Endothelial cell (in vitro differentiated cells): ENCODE measurements at regions not wholly inside any gene's neighbourhood (a gene's known extent, or its start where the extent isn't known, plus 50 kb on each side); places are given as distances from the start of the nearest gene placed in this dataset.

Experiments
- DNase-seq: peaks from one replicate; pipeline ENCODE4 v3.0.0; 2021; ENCODE audit warnings: low spot score
- H3K27ac Mint-ChIP-seq: one replicate; pipeline ENCODE4 v1.8.0; 2021; ENCODE audit warnings: mixed read lengths, inconsistent platforms; ENCODE audit not compliant: unreplicated experiment
- H3K27me3 Mint-ChIP-seq: one replicate; pipeline ENCODE4 v1.8.0; 2021; ENCODE audit warnings: mild to moderate bottlenecking, moderate library complexity, mixed read lengths, inconsistent platforms; ENCODE audit not compliant: unreplicated experiment
- H3K36me3 Mint-ChIP-seq: one replicate; pipeline ENCODE4 v1.8.0; 2021; ENCODE audit warnings: mild to moderate bottlenecking, low read depth, mixed read lengths, inconsistent platforms; ENCODE audit not compliant: unreplicated experiment
- H3K4me1 Mint-ChIP-seq: one replicate; pipeline ENCODE4 v1.8.0; 2021; ENCODE audit warnings: mild to moderate bottlenecking, mixed read lengths, inconsistent platforms; ENCODE audit not compliant: unreplicated experiment
- H3K4me3 Mint-ChIP-seq: one replicate; pipeline ENCODE4 v1.8.0; 2021; ENCODE audit warnings: mild to moderate bottlenecking, mixed read lengths, inconsistent platforms; ENCODE audit not compliant: unreplicated experiment
- H3K9me3 Mint-ChIP-seq: one replicate; pipeline ENCODE4 v1.8.0; 2021; ENCODE audit warnings: mixed read lengths, inconsistent platforms; ENCODE audit not compliant: unreplicated experiment
- TF ChIP-seq, protein P1 (sequence below): fragments of 200-600 bp; sonication (generic); IDR thresholded peaks from one replicate; pipeline ENCODE4 v1.5.0; 2021; ENCODE audit warnings: antibody characterized with exemption; ENCODE audit not compliant: unreplicated experiment

DNA sequence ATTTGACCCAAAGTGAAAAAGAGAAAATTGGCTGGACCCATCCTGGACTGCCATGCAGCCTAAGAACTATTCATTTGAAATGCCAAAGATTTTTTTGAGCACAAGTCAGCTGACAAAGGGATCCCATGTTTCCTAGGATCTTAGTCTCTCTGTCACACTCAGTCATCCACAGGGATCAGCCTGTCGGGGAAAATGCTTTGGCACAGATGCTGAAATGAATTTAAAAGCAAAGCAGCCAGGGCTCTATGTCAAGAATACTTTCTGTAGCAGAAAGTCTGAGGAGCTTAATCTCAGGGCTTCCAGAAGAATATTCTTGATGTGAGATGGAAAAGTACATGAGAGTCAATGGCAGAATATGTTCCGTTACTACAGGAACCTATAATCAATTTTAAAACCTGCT lies 1900.8 kb downstream of the MRPL39 start:
- Mint-ChIP-seq H3K4me3 (no peak overlapping the region), H3K9me3 (no peaks in the 10 kb centered on the region), H3K27ac (no peak overlapping the region), H3K4me1 (no peaks in the 10 kb centered on the region), H3K27me3 (peaks cover 2% of the 10 kb centered on the region), H3K36me3 (no peaks in the 10 kb centered on the region)
- no peak for DNase-seq
- TF ChIP-seq, protein P1, sequence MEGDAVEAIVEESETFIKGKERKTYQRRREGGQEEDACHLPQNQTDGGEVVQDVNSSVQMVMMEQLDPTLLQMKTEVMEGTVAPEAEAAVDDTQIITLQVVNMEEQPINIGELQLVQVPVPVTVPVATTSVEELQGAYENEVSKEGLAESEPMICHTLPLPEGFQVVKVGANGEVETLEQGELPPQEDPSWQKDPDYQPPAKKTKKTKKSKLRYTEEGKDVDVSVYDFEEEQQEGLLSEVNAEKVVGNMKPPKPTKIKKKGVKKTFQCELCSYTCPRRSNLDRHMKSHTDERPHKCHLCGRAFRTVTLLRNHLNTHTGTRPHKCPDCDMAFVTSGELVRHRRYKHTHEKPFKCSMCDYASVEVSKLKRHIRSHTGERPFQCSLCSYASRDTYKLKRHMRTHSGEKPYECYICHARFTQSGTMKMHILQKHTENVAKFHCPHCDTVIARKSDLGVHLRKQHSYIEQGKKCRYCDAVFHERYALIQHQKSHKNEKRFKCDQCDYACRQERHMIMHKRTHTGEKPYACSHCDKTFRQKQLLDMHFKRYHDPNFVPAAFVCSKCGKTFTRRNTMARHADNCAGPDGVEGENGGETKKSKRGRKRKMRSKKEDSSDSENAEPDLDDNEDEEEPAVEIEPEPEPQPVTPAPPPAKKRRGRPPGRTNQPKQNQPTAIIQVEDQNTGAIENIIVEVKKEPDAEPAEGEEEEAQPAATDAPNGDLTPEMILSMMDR: no peak

DNA sequence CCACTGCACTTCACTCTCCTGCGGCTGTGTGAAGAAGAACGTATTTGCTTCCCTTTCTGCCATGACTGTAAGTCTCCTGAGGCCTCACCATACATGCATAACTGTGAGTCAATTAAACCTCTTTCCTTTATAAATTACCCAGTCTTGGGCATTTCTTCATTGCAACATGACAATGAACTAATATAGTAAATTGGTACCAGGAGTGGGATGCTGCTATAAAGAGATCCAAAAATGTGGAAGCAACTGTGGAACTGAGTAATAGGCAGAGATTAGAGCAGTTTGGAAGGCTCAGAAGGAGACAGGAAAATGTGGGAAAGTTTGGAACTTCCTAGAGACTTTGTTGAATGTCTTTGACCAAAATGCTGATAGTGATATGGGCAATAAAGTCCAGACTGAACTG lies 1907.9 kb downstream of the MRPL39 start:
- H3K9me3 Mint-ChIP-seq: peaks cover 7% of the 10 kb centered on the region
- H3K36me3 Mint-ChIP-seq: peaks cover 7% of the 10 kb centered on the region
- H3K4me1 Mint-ChIP-seq: no peaks in the 10 kb centered on the region
- no peak overlapping the region for H3K4me3 Mint-ChIP-seq
- H3K27me3 Mint-ChIP-seq: no peaks in the 10 kb centered on the region
- H3K27ac Mint-ChIP-seq: no peak overlapping the region
- DNase-seq: no peak
- TF ChIP-seq, protein P1: no peak

DNA sequence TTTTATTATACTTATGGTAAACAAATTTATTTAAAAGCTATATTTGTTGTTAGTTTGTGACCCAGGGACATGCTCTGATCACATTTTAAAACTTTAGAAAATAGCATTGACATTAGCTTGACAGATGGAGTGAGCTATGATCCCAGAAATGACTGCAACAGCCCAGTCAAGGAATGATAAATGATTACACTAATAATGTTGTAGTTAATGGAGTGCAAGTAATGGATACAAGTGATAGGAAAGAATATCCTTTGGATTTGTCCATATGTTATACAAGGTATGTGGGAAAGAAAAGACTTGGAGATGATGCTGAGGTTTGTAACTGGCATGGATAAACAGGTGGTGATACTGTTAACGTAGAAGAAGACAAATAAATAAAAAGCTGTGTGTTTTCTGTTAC lies 1908.7 kb downstream of the MRPL39 start:
- Mint-ChIP-seq H3K4me3 (no peak overlapping the region), H3K4me1 (no peaks in the 10 kb centered on the region), H3K36me3 (peaks cover 7% of the 10 kb centered on the region), H3K27me3 (no peaks in the 10 kb centered on the region), H3K27ac (no peak overlapping the region), H3K9me3 (peaks cover 7% of the 10 kb centered on the region)
- TF ChIP-seq, protein P1: no peak
- DNase-seq: no peak

DNA sequence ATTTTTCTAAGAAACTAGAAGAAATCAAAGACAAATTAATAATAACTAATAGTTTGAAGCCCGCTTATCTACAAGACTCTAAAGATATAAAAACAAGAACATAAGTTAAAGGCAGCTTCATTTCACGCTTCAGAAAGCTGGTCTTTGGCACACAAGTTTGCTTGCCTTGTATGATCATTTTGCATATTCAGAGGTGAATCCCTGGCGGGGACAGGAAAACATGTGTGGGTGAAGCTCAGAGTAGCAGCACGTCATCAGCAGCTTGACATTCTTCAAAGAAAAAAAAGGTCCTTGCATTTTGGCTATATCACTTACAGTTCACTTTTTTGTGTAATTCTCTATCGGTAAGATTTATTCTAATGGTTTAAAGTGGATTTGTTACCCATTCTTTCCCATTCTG lies 1911.8 kb downstream of the MRPL39 start:
- Mint-ChIP-seq H3K9me3 (peaks cover 7% of the 10 kb centered on the region), H3K4me1 (no peaks in the 10 kb centered on the region), H3K27me3 (no peaks in the 10 kb centered on the region), H3K27ac (no peak overlapping the region), H3K4me3 (no peak overlapping the region), H3K36me3 (peaks cover 7% of the 10 kb centered on the region)
- TF ChIP-seq, protein P1: no peak
- DNase-seq: no peak

DNA sequence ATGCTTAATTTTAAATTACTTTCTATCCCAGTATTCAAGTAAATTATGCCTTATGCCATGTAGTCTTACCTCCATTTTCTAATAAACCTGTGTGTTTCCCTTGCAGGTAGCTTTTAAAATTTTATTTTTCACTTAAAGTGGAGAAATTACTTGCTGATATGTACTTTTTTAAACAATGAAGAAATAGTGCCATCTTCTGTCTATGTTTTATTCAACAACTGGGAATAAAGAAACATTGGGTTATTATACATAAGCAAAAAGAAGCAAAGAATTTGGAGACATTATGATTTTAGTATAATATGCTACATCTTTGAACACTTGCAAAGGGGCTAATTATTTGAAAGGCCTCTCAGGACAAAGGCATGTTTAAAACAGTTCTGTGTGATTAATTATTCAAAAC lies 1912.9 kb downstream of the MRPL39 start:
- Mint-ChIP-seq H3K4me1 (no peaks in the 10 kb centered on the region), H3K4me3 (no peak overlapping the region), H3K36me3 (peaks cover 3% of the 10 kb centered on the region), H3K27me3 (no peaks in the 10 kb centered on the region), H3K27ac (no peak overlapping the region), H3K9me3 (peaks cover 2% of the 10 kb centered on the region)
- TF ChIP-seq, protein P1: no peak
- DNase-seq: no peak
